Neural crest cell (in vitro differentiated cells): ENCODE measurements at regions not wholly inside any gene's neighbourhood (a gene's known extent, or its start where the extent isn't known, plus 50 kb on each side); places are given as distances from the start of the nearest gene placed in this dataset.

ENCODE experiments used
- DNase-seq: peaks from one replicate; pipeline ENCODE4 v3.0.0; 2021; ENCODE audit warnings: low read depth, mixed read lengths, low spot score
- H3K27ac Mint-ChIP-seq: one replicate; pipeline ENCODE4 v1.8.0; 2021; ENCODE audit warnings: mild to moderate bottlenecking, mixed read lengths; ENCODE audit not compliant: unreplicated experiment
- H3K27me3 Mint-ChIP-seq: 2 replicates; pipeline ENCODE4 v1.8.0; 2021; ENCODE audit warnings: low read depth, mild to moderate bottlenecking, mixed read lengths
- H3K36me3 Mint-ChIP-seq: 2 replicates; pipeline ENCODE4 v1.8.0; 2021; ENCODE audit warnings: low read depth, mild to moderate bottlenecking, mixed read lengths
- H3K4me1 Mint-ChIP-seq: 2 replicates; pipeline ENCODE4 v1.8.0; 2021; ENCODE audit warnings: mixed read lengths
- H3K4me3 Mint-ChIP-seq: one replicate; pipeline ENCODE4 v1.8.0; 2021; ENCODE audit warnings: mild to moderate bottlenecking, mixed read lengths
- H3K9me3 Mint-ChIP-seq: 2 replicates; pipeline ENCODE4 v1.8.0; 2021; ENCODE audit warnings: mixed read lengths
- CTCF ChIP-seq: fragments of 200-600 bp; sonication (generic); conservative IDR thresholded peaks from 2 replicates; pipeline ENCODE4 v1.5.0; 2021; ENCODE audit warnings: antibody characterized with exemption, mild to moderate bottlenecking

GRCh38 chr21:21807598-21807903, 809.3 kb downstream of the NCAM2 start:
- Mint-ChIP-seq H3K27ac (no peak overlapping the region), H3K36me3 (no peaks in the 10 kb centered on the region), H3K27me3 (no peaks in the 10 kb centered on the region), H3K4me3 (no peak overlapping the region), H3K9me3 (peaks cover 2% of the 10 kb centered on the region), H3K4me1 (no peaks in the 10 kb centered on the region)
- no peak for TF ChIP-seq CTCF
- no peak for DNase-seq

- DNase-seq: no peak
- Mint-ChIP-seq H3K27ac (no peak overlapping the region), H3K27me3 (no peaks in the 10 kb centered on the region), H3K36me3 (no peaks in the 10 kb centered on the region), H3K4me1 (no peaks in the 10 kb centered on the region), H3K4me3 (no peak overlapping the region), H3K9me3 (no peaks in the 10 kb centered on the region)
- TF ChIP-seq CTCF: no peak
Measured at GRCh38 chr21:21813289-21813688, 815.1 kb downstream of the NCAM2 start.

- Mint-ChIP-seq H3K4me1 (no peaks in the 10 kb centered on the region), H3K36me3 (no peaks in the 10 kb centered on the region), H3K4me3 (no peak overlapping the region), H3K27ac (no peak overlapping the region), H3K27me3 (no peaks in the 10 kb centered on the region), H3K9me3 (no peaks in the 10 kb centered on the region)
- DNase-seq: no peak
- no peak for TF ChIP-seq CTCF
Measured at GRCh38 chr21:21813934-21814333, 815.7 kb downstream of the NCAM2 start.

- no peaks in the 10 kb centered on the region for H3K4me1 Mint-ChIP-seq
- no peak for TF ChIP-seq CTCF
- DNase-seq: no peak
- H3K27me3 Mint-ChIP-seq: no peaks in the 10 kb centered on the region
- no peak overlapping the region for H3K4me3 Mint-ChIP-seq
- peaks cover 3% of the 10 kb centered on the region for H3K9me3 Mint-ChIP-seq
- H3K27ac Mint-ChIP-seq: no peak overlapping the region
- no peaks in the 10 kb centered on the region for H3K36me3 Mint-ChIP-seq
Measured at GRCh38 chr21:21816778-21817177, 818.6 kb downstream of the NCAM2 start.

GRCh38 chr21:21818898-21819297, 820.7 kb downstream of the NCAM2 start:
- H3K36me3 Mint-ChIP-seq: no peaks in the 10 kb centered on the region
- peaks cover 3% of the 10 kb centered on the region for H3K9me3 Mint-ChIP-seq
- H3K4me1 Mint-ChIP-seq: no peaks in the 10 kb centered on the region
- no peak overlapping the region for H3K4me3 Mint-ChIP-seq
- no peaks in the 10 kb centered on the region for H3K27me3 Mint-ChIP-seq
- no peak for DNase-seq
- no peak overlapping the region for H3K27ac Mint-ChIP-seq
- no peak for TF ChIP-seq CTCF

- Mint-ChIP-seq H3K4me1 (no peaks in the 10 kb centered on the region), H3K4me3 (no peak overlapping the region), H3K27ac (no peak overlapping the region), H3K9me3 (peaks cover 2% of the 10 kb centered on the region), H3K36me3 (no peaks in the 10 kb centered on the region), H3K27me3 (no peaks in the 10 kb centered on the region)
- DNase-seq: no peak
- no peak for TF ChIP-seq CTCF
Measured at GRCh38 chr21:21828130-21828529, 829.9 kb downstream of the NCAM2 start.
